Neural cell (in vitro differentiated cells): ENCODE measurements at regions not wholly inside any gene's neighbourhood (a gene's known extent, or its start where the extent isn't known, plus 50 kb on each side); places are given as distances from the start of the nearest gene placed in this dataset.
"Not testable (repeated sequence)": the region's sequence is repeated elsewhere in the genome, so short reads cannot be mapped to it uniquely, and the experiment has no call there.

Experiments used
- H2AFZ ChIP-seq: fragments of 200-600, 300-800 bp; sonication (generic), shearing (Covaris generic); 2 replicates; pipeline ENCODE4 v1.6.0; 2014; ENCODE audit warnings: low read depth, mild to moderate bottlenecking, antibody characterized with exemption, low read length, moderate library complexity
- H3F3A ChIP-seq: fragments of 200-600 bp; shearing (Covaris generic); 2 replicates; pipeline ENCODE4 v1.6.1; 2016; ENCODE audit warnings: mild to moderate bottlenecking, moderate library complexity, mixed read lengths, antibody characterized with exemption, low read length; ENCODE audit not compliant: insufficient read depth, poor library complexity, severe bottlenecking
- H3K27ac ChIP-seq: fragments of 200-600, 300-800 bp; sonication (generic), shearing (Covaris generic); 2 replicates; pipeline ENCODE4 v1.5.1; 2014; ENCODE audit warnings: mild to moderate bottlenecking, low read length, moderate library complexity
- H3K27me3 ChIP-seq: fragments of 300-800, 200-600 bp; sonication (generic), shearing (Covaris generic); 2 replicates; pipeline ENCODE4 v1.6.0; 2014; ENCODE audit warnings: mild to moderate bottlenecking, low read depth, low read length, moderate library complexity; ENCODE audit not compliant: insufficient read depth
- H3K36me3 ChIP-seq: fragments of 300-800, 200-600 bp; sonication (generic), shearing (Covaris generic); 2 replicates; pipeline ENCODE4 v1.5.1; 2014; ENCODE audit warnings: mild to moderate bottlenecking, antibody characterized with exemption, low read length, moderate library complexity; ENCODE audit not compliant: insufficient read depth
- H3K4me2 ChIP-seq: fragments of 300-800, 200-600 bp; sonication (generic), shearing (Covaris generic); 2 replicates; pipeline ENCODE4 v1.6.0; 2014; ENCODE audit warnings: mild to moderate bottlenecking, low read length
- H3K4me3 ChIP-seq: fragments of 300-800, 200-600 bp; sonication (generic), shearing (Covaris generic); 2 replicates; pipeline ENCODE4 v1.5.1; 2014; ENCODE audit warnings: mild to moderate bottlenecking, low read length, moderate library complexity
- H3K79me2 ChIP-seq: fragments of 200-600 bp; shearing (Covaris generic); replicated peaks from 2 replicates; pipeline ENCODE4 v1.6.0; 2014; ENCODE audit warnings: mild to moderate bottlenecking, low read length, moderate library complexity; ENCODE audit not compliant: insufficient read depth
- H3K9ac ChIP-seq: fragments of 300-800, 200-600 bp; sonication (generic), shearing (Covaris generic); 2 replicates; pipeline ENCODE4 v1.6.1; 2016; ENCODE audit warnings: mild to moderate bottlenecking, low read length, mixed read lengths
- H3K9me2 ChIP-seq: fragments of 200-600 bp; shearing (Covaris generic); 2 replicates; pipeline ENCODE4 v1.6.1; 2016; ENCODE audit warnings: mild to moderate bottlenecking, low read length, mixed read lengths; ENCODE audit not compliant: insufficient read depth
- H3K9me3 ChIP-seq: fragments of 200-600, 300-800 bp; sonication (generic), shearing (Covaris generic); 2 replicates; pipeline ENCODE4 v1.6.1; 2016; ENCODE audit warnings: mild to moderate bottlenecking, mixed run types, low read length, moderate library complexity, mixed read lengths
- H4K20me1 ChIP-seq: fragments of 200-600 bp; shearing (Covaris generic); 2 replicates; pipeline ENCODE4 v1.6.1; 2016; ENCODE audit warnings: mild to moderate bottlenecking, mixed run types; ENCODE audit not compliant: insufficient read depth
- CTCF ChIP-seq: fragments of 450-650 bp; IDR thresholded peaks from 2 replicates; pipeline ENCODE4 v1.5.1; 2014; ENCODE audit warnings: antibody characterized with exemption, mild to moderate bottlenecking, moderate library complexity; ENCODE audit not compliant: poor library complexity, severe bottlenecking
- EP300 ChIP-seq: fragments of 450-650 bp; conservative IDR thresholded peaks from 2 replicates; pipeline ENCODE4 v1.6.1; 2014; ENCODE audit warnings: antibody characterized with exemption, mild to moderate bottlenecking, moderate library complexity; ENCODE audit not compliant: poor library complexity, severe bottlenecking
- EZH2 ChIP-seq: fragments of 200-600, 300-800 bp; shearing (Covaris generic), sonication (generic); IDR thresholded peaks from 2 replicates; pipeline ENCODE4 v1.6.1; 2014; ENCODE audit warnings: antibody characterized with exemption, low read length, borderline replicate concordance, mild to moderate bottlenecking; ENCODE audit not compliant: insufficient read depth, poor library complexity, severe bottlenecking
- MXI1 ChIP-seq: fragments of 450-650 bp; conservative IDR thresholded peaks from 2 replicates; pipeline ENCODE4 v1.6.1; 2014; ENCODE audit warnings: antibody characterized with exemption, mild to moderate bottlenecking; ENCODE audit not compliant: poor library complexity, severe bottlenecking
- POLR2AphosphoS5 ChIP-seq: IDR thresholded peaks from 2 replicates; pipeline ENCODE4 v1.6.1; 2012
- RAD21 ChIP-seq: fragments of 450-650 bp; conservative IDR thresholded peaks from 2 replicates; pipeline ENCODE4 v1.6.1; 2014; ENCODE audit warnings: antibody characterized with exemption, mild to moderate bottlenecking, moderate library complexity
- SMC3 ChIP-seq: fragments of 450-650 bp; conservative IDR thresholded peaks from 2 replicates; pipeline ENCODE4 v1.6.1; 2014; ENCODE audit warnings: antibody characterized with exemption, mild to moderate bottlenecking, moderate library complexity; ENCODE audit not compliant: poor library complexity
- TAF1 ChIP-seq: IDR thresholded peaks from 2 replicates; pipeline ENCODE4 v1.6.1; 2012; ENCODE audit warnings: low read depth
- TF ChIP-seq, protein P1 (sequence below): IDR thresholded peaks from 2 replicates; pipeline ENCODE4 v1.6.1; 2012; ENCODE audit warnings: borderline replicate concordance

GRCh38 chr3:197362081-197362480 lies 63.7 kb upstream of the DLG1 start:
- Histone ChIP-seq H3K4me3 (no peak overlapping the region), H3K27me3 (no peaks in the 10 kb centered on the region), H3F3A (no peaks in the 10 kb centered on the region), H3K79me2 (no peaks in the 10 kb centered on the region), H3K27ac (no peak overlapping the region), H2AFZ (no peak overlapping the region), H3K36me3 (no peaks in the 10 kb centered on the region), H3K4me2 (no peak overlapping the region), H3K9ac (no peak overlapping the region), H4K20me1 (no peaks in the 10 kb centered on the region), H3K9me3 (no peaks in the 10 kb centered on the region), H3K9me2 (no peaks in the 10 kb centered on the region)
- TF ChIP-seq POLR2AphosphoS5: no peak
- TF ChIP-seq CTCF: no peak
- TF ChIP-seq EZH2: no peak
- TF ChIP-seq MXI1: no peak
- no peak for TF ChIP-seq TAF1
- TF ChIP-seq RAD21: no peak
- no peak for TF ChIP-seq SMC3
- TF ChIP-seq, protein P1, sequence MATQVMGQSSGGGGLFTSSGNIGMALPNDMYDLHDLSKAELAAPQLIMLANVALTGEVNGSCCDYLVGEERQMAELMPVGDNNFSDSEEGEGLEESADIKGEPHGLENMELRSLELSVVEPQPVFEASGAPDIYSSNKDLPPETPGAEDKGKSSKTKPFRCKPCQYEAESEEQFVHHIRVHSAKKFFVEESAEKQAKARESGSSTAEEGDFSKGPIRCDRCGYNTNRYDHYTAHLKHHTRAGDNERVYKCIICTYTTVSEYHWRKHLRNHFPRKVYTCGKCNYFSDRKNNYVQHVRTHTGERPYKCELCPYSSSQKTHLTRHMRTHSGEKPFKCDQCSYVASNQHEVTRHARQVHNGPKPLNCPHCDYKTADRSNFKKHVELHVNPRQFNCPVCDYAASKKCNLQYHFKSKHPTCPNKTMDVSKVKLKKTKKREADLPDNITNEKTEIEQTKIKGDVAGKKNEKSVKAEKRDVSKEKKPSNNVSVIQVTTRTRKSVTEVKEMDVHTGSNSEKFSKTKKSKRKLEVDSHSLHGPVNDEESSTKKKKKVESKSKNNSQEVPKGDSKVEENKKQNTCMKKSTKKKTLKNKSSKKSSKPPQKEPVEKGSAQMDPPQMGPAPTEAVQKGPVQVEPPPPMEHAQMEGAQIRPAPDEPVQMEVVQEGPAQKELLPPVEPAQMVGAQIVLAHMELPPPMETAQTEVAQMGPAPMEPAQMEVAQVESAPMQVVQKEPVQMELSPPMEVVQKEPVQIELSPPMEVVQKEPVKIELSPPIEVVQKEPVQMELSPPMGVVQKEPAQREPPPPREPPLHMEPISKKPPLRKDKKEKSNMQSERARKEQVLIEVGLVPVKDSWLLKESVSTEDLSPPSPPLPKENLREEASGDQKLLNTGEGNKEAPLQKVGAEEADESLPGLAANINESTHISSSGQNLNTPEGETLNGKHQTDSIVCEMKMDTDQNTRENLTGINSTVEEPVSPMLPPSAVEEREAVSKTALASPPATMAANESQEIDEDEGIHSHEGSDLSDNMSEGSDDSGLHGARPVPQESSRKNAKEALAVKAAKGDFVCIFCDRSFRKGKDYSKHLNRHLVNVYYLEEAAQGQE: no peak
- no peak for TF ChIP-seq EP300

GRCh38 chr3:197360095-197360494 lies 61.7 kb upstream of the DLG1 start:
- H3K36me3 ChIP-seq, H3K79me2 ChIP-seq, H3K27ac ChIP-seq, H3K9me3 ChIP-seq, H3K4me3 ChIP-seq, H2AFZ ChIP-seq, H3K9ac ChIP-seq, H3K4me2 ChIP-seq, H3K9me2 ChIP-seq, H3K27me3 ChIP-seq, H3F3A ChIP-seq, H4K20me1 ChIP-seq: not testable (repeated sequence)

DNA sequence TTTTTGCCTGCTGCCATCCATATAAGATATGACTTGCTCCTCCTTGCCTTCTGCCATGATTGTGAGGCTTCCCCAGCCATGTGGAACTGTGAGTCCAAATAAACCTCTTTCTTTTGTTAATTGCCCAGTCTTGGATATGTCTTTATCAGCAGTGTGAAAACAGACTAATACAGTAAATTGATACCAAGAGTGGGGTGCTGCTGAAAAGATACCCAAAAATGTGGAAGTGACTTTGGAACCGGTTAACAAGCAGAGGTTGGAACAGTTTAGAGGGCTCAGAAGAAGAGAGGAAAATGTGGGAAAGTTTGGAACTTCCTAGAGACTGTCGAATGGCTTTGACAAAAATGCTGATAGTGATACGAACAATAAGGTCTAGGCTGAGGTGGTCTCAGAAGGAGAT lies 61.1 kb upstream of the DLG1 start:
- not testable (repeated sequence) for H3K36me3 ChIP-seq, H3K4me2 ChIP-seq, H4K20me1 ChIP-seq, H3K27ac ChIP-seq, H2AFZ ChIP-seq, H3K9me2 ChIP-seq, H3K9me3 ChIP-seq, H3K9ac ChIP-seq, H3K27me3 ChIP-seq, H3K4me3 ChIP-seq, H3K79me2 ChIP-seq, H3F3A ChIP-seq
